ENCODE measurements at regions not wholly inside any gene's neighbourhood (a gene's known extent, or its start where the extent isn't known, plus 50 kb on each side); places are given as distances from the start of the nearest gene placed in this dataset.

DNA sequence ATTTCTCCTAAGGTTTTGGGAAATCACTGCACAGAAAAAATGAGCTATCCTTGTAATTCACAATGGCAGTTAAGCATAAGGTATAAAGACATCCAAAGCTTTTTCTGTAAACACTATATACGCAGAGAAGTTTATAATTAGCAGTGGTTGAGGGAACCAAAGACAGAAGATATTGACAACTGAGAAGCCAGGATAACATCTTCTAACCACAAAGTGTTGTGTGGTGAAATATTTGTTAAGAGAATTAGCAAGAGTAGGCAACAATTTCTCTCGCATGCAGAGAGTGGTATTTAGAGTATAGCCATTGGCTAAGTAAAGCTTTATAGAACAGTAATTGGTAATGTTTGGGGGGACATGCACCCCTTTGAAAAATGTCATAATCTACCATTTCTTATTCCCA, 123.7 kb upstream of the USP15 start:
- H2AFZ ChIP-seq (ENCODE audit: low read length) = no peak overlapping the region
- H3K36me3 ChIP-seq (ENCODE audit: insufficient read depth, low read length) = no peaks in the 10 kb centered on the region
- no peaks in the 10 kb centered on the region for H3K9me2 ChIP-seq (ENCODE audit: insufficient read depth, low read length)
- no peak overlapping the region for H3K27ac ChIP-seq (ENCODE audit: low read depth, low read length, poor library complexity, severe bottlenecking)
- no peak for DNase-seq (ENCODE audit: low spot score)
- H4K20me1 ChIP-seq (ENCODE audit: insufficient read depth, low read length) = no peaks in the 10 kb centered on the region
- TF ChIP-seq, protein P1, sequence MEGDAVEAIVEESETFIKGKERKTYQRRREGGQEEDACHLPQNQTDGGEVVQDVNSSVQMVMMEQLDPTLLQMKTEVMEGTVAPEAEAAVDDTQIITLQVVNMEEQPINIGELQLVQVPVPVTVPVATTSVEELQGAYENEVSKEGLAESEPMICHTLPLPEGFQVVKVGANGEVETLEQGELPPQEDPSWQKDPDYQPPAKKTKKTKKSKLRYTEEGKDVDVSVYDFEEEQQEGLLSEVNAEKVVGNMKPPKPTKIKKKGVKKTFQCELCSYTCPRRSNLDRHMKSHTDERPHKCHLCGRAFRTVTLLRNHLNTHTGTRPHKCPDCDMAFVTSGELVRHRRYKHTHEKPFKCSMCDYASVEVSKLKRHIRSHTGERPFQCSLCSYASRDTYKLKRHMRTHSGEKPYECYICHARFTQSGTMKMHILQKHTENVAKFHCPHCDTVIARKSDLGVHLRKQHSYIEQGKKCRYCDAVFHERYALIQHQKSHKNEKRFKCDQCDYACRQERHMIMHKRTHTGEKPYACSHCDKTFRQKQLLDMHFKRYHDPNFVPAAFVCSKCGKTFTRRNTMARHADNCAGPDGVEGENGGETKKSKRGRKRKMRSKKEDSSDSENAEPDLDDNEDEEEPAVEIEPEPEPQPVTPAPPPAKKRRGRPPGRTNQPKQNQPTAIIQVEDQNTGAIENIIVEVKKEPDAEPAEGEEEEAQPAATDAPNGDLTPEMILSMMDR (conservative IDR thresholded peaks at IDR 0.05; ENCODE audit: low read length) = no peak
- TF ChIP-seq EZH2phosphoT487 (IDR thresholded peaks at IDR 0.05; ENCODE audit: borderline replicate concordance, low read depth, low read length) = no peak
- H3K4me3 ChIP-seq (ENCODE audit: low read depth, low read length, poor library complexity, severe bottlenecking) = no peak overlapping the region
- no peak overlapping the region for H3K4me2 ChIP-seq (ENCODE audit: low read length)
- POLR2A ChIA-PET = interaction anchor here (1.1 kb wide), 1 partner anchor 17 kb away, joined by 4 read pairs; no protein-coding TSS in a partner anchor
- H3K79me2 ChIP-seq (ENCODE audit: insufficient read depth, low read depth, low read length) = no peaks in the 10 kb centered on the region
- H3K4me1 ChIP-seq (ENCODE audit: insufficient read depth, low read length, poor library complexity, severe bottlenecking) = no peaks in the 10 kb centered on the region
- H3K9me3 ChIP-seq (ENCODE audit: low read length) = no peaks in the 10 kb centered on the region
- BruUV-seq (replicated peaks) = no TSS peak
- intact Hi-C loops (cut with micrococcal nuclease; ENCODE audit: unreplicated experiment) = no loop called here
- CTCF ChIA-PET (ENCODE audit: unreplicated experiment) = no interaction called here

DNA sequence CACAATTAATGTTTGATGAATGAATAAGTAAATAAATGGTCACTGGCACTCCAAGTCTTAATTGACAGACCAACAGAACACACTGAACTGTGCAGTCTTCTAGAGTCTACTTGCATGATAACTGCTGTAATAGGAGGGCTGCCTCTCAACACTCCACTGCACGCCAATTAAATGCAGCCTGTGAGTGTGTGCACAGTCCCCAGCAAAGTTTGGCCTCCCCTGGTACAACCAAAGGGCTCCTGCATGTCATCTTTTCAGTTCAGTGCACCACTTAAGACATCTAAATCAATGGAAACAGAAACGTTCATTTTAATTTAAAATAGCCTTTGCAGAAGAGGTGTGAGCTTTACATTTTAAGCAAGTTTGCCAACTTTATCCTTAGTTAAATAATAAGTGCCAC, 121.7 kb upstream of the USP15 start:
- H3K36me3 ChIP-seq (ENCODE audit: insufficient read depth, low read length) = no peaks in the 10 kb centered on the region
- no peak overlapping the region for H3K4me2 ChIP-seq (ENCODE audit: low read length)
- intact Hi-C loops (cut with micrococcal nuclease; ENCODE audit: unreplicated experiment) = no loop called here
- no peak overlapping the region for H3K27ac ChIP-seq (ENCODE audit: low read depth, low read length, poor library complexity, severe bottlenecking)
- no peaks in the 10 kb centered on the region for H3K9me2 ChIP-seq (ENCODE audit: insufficient read depth, low read length)
- no peaks in the 10 kb centered on the region for H4K20me1 ChIP-seq (ENCODE audit: insufficient read depth, low read length)
- no TSS peak for BruUV-seq (replicated peaks)
- CTCF ChIA-PET (ENCODE audit: unreplicated experiment) = no interaction called here
- H2AFZ ChIP-seq (ENCODE audit: low read length) = no peak overlapping the region
- H3K9me3 ChIP-seq (ENCODE audit: low read length) = no peaks in the 10 kb centered on the region
- no peak for DNase-seq (ENCODE audit: low spot score)
- POLR2A ChIA-PET = no interaction called here
- H3K79me2 ChIP-seq (ENCODE audit: insufficient read depth, low read depth, low read length) = no peaks in the 10 kb centered on the region
- no peaks in the 10 kb centered on the region for H3K4me1 ChIP-seq (ENCODE audit: insufficient read depth, low read length, poor library complexity, severe bottlenecking)
- TF ChIP-seq EZH2phosphoT487 (IDR thresholded peaks at IDR 0.05; ENCODE audit: borderline replicate concordance, low read depth, low read length) = no peak
- TF ChIP-seq, protein P1 (conservative IDR thresholded peaks at IDR 0.05; ENCODE audit: low read length) = no peak
- H3K4me3 ChIP-seq (ENCODE audit: low read depth, low read length, poor library complexity, severe bottlenecking) = no peak overlapping the region

DNA sequence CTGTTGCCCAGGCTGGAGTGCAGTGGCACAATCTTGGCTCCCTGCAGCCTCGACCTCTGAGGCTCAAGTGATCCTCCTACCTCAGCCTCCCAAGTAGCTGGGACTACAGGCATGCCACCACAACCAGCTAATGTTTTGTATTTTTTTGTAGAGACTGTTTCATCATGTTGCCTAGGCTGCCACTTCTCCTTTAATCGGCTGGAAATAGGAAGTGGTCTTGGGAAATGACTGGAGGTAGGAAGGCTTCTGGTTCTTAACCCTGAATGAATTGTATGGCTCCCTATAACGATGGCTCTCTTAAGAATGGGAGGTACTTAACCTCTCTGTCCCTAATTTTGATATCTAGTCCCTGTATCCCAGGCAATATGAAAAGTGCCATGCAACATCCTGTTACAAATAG, 113.9 kb upstream of the USP15 start:
- H3K4me1 ChIP-seq (ENCODE audit: insufficient read depth, low read length, poor library complexity, severe bottlenecking) = no peaks in the 10 kb centered on the region
- no peaks in the 10 kb centered on the region for H3K79me2 ChIP-seq (ENCODE audit: insufficient read depth, low read depth, low read length)
- ChIA-PET CTCF (ENCODE audit: unreplicated experiment) (interaction anchor here (0.6 kb wide), 1 partner anchor 22 kb away, joined by 3 read pairs; no protein-coding TSS in a partner anchor), POLR2A (no interaction called here)
- H2AFZ ChIP-seq (ENCODE audit: low read length) = no peak overlapping the region
- intact Hi-C loops (cut with micrococcal nuclease; ENCODE audit: unreplicated experiment) = no loop called here
- H3K36me3 ChIP-seq (ENCODE audit: insufficient read depth, low read length) = no peaks in the 10 kb centered on the region
- no peak for TF ChIP-seq EZH2phosphoT487 (IDR thresholded peaks at IDR 0.05; ENCODE audit: borderline replicate concordance, low read depth, low read length)
- TF ChIP-seq, protein P1 (conservative IDR thresholded peaks at IDR 0.05; ENCODE audit: low read length) = no peak
- BruUV-seq (replicated peaks) = no TSS peak
- no peak overlapping the region for H3K4me2 ChIP-seq (ENCODE audit: low read length)
- no peak for DNase-seq (ENCODE audit: low spot score)
- H3K9me2 ChIP-seq (ENCODE audit: insufficient read depth, low read length) = no peaks in the 10 kb centered on the region
- no peaks in the 10 kb centered on the region for H3K9me3 ChIP-seq (ENCODE audit: low read length)
- H4K20me1 ChIP-seq (ENCODE audit: insufficient read depth, low read length) = no peaks in the 10 kb centered on the region
- no peak overlapping the region for H3K27ac ChIP-seq (ENCODE audit: low read depth, low read length, poor library complexity, severe bottlenecking)
- H3K4me3 ChIP-seq (ENCODE audit: low read depth, low read length, poor library complexity, severe bottlenecking) = no peak overlapping the region

All from OCI-LY7 (cell line).